Heart left ventricle (tissue), 16 donors: ENCODE measurements at regions not wholly inside any gene's neighbourhood (a gene's known extent, or its start where the extent isn't known, plus 50 kb on each side); places are given as distances from the start of the nearest gene placed in this dataset.
A peak's percentile ranks its signal among the peaks of the same experiment; 100 is the strongest.

ENCODE experiments used
- ATAC-seq, 4 donors: fragments of 200-7000 bp; cut with Tn5 transposase; one replicate each; pipeline ENCODE4 v1.9.1; 2020 to 2022; ENCODE audit warnings: moderate library complexity in 4 of 4, mild to moderate bottlenecking in 3 of 4, moderate number of reproducible peaks in 1 of 4
- DNase-seq, 5 donors: peaks; one replicate each; pipeline ENCODE4 v3.0.0-alpha.2; 2020
- H3K27ac ChIP-seq, 12 donors: fragments of 200-600 bp; sonication (generic) in 4 of 12; one replicate each; pipeline versions ENCODE4 v1.5.0 to v1.8.0; 2016 to 2022; ENCODE audit warnings: mild to moderate bottlenecking in 2 of 12
- H3K27me3 ChIP-seq, 9 donors: fragments of 200-600 bp; sonication (generic) in 2 of 9; one replicate each; pipeline versions ENCODE4 v1.5.1 to v1.8.0; 2016 to 2022; ENCODE audit warnings: mild to moderate bottlenecking in 3 of 9
- H3K36me3 ChIP-seq, 9 donors: fragments of 200-600 bp; sonication (generic) in 2 of 9; one replicate each; pipeline versions ENCODE4 v1.5.0 to v1.8.0; 2018 to 2022; ENCODE audit warnings: mild to moderate bottlenecking in 2 of 9
- H3K4me1 ChIP-seq, 12 donors: fragments of 200-600 bp; sonication (generic) in 4 of 12; one replicate each; pipeline versions ENCODE4 v1.5.0 to v1.8.0; 2016 to 2022; ENCODE audit warnings: mild to moderate bottlenecking in 3 of 12
- H3K4me3 ChIP-seq, 12 donors: fragments of 200-600 bp; sonication (generic) in 4 of 12; one replicate each; pipeline versions ENCODE4 v1.5.0 to v1.8.0; 2017 to 2022; ENCODE audit warnings: mild to moderate bottlenecking in 9 of 12, moderate library complexity in 4 of 12
- H3K9me3 ChIP-seq, 12 donors: fragments of 200-600 bp; sonication (generic) in 4 of 12; one replicate each; pipeline versions ENCODE4 v1.5.0 to v1.8.0; 2016 to 2022; ENCODE audit warnings: mild to moderate bottlenecking in 1 of 12
- POLR2A ChIP-seq, 2 donors: fragments of 450-650 bp; IDR thresholded peaks; one replicate each; pipeline ENCODE4 v1.6.1; 2017; ENCODE audit warnings: antibody characterized with exemption in 2 of 2, mild to moderate bottlenecking in 2 of 2, moderate library complexity in 2 of 2
- WGBS, 4 donors: extraction: QIAGEN DNeasy Blood & Tissue Kit in 2 of 4; methylation state at CpG; one replicate each; pipeline versions ENCODE4 v1.1.5 to v1.1.7; 2013 to 2018; 5-methylcytosine and 5-hydroxymethylcytosine counted together
- intact Hi-C, 10 donors: fragments of 100-400 bp; cut with DNase I; formaldehyde crosslinking; loops; one replicate each; pipeline versions ENCODE4 v1.11.1 to v1.14.2; 2022
- TF ChIP-seq, protein P1 (sequence below), 12 donors: fragments of 200-600 bp; sonication (generic) in 4 of 12; IDR thresholded peaks; one replicate each; pipeline versions ENCODE4 v1.5.0 to v1.8.0; 2018 to 2022; ENCODE audit warnings: antibody characterized with exemption in 12 of 12, mild to moderate bottlenecking in 5 of 12
- donor health status: ischemic (EF 13 %, LVEDD 7.1; RV severe dilation, severe dysfunction).
- donor health status: healthy with polysubstance abuse.
- donor health status: DM: no; HTN: yes; CAD: no.
- donor health status: DM: no; HTN: no; CAD: no.
- donor health status: ischemic (EF 25% LVEDD 6.9; RV normal size, moderate dysfunction).
- donor health status: ischemic (EF 25% LVEDD 5.7; RV mildly dilated, moderate dysfunction).
- donor health status: healthy.
- donor health status: DM: yes; HTN: yes; CAD: no.
- donor health status: ischemic (EF 35%, LVEDD 5.7; RV mildly dilated, moderate dysfunction).
- donor health status: nonischemic (EF 11% LVEDD 7.7; RV severe dilation, severe dysfunction).
- donor health status: DM: yes; HTN: yes; CAD: no.
- donor health status: PGD.
- donor health status: ischemic (EF 29% LVEDD 5.4; RV normal size, mild dysfunction).
- donor health status: nonischemic (EF 23%, LVEDD 6.1; RV moderate dilation, normal function).

GRCh38 chr13:75946536-75947284 lies 310.6 kb downstream of the LMO7 start:
- TF ChIP-seq, protein P1, sequence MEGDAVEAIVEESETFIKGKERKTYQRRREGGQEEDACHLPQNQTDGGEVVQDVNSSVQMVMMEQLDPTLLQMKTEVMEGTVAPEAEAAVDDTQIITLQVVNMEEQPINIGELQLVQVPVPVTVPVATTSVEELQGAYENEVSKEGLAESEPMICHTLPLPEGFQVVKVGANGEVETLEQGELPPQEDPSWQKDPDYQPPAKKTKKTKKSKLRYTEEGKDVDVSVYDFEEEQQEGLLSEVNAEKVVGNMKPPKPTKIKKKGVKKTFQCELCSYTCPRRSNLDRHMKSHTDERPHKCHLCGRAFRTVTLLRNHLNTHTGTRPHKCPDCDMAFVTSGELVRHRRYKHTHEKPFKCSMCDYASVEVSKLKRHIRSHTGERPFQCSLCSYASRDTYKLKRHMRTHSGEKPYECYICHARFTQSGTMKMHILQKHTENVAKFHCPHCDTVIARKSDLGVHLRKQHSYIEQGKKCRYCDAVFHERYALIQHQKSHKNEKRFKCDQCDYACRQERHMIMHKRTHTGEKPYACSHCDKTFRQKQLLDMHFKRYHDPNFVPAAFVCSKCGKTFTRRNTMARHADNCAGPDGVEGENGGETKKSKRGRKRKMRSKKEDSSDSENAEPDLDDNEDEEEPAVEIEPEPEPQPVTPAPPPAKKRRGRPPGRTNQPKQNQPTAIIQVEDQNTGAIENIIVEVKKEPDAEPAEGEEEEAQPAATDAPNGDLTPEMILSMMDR (IDR thresholded peaks at IDR 0.05) = no peak
- TF ChIP-seq POLR2A (IDR thresholded peaks at IDR 0.05) = no peak
- peak in 3 of 4 donors; percentile 38 to 82 (median 39) for ATAC-seq
- WGBS, 4 donors = 60 to 78% (median 67%) methylated on average over 4 of the region's 4 CpGs

GRCh38 chr13:75945841-75946482 lies 309.8 kb downstream of the LMO7 start:
- intact Hi-C loops = no loop called here
- no peak overlapping the region for H3K27ac ChIP-seq
- peaks cover 0 to 8% (median 0%) of the 10 kb centered on the region in 12 donors for H3K4me1 ChIP-seq
- H3K4me3 ChIP-seq = no peak overlapping the region
- no peaks in the 10 kb centered on the region for H3K9me3 ChIP-seq
- no peaks in the 10 kb centered on the region for H3K27me3 ChIP-seq
- 82 to 90% (median 84%) methylated on average over 3 of the region's 3 CpGs for WGBS, 4 donors
- DNase-seq (no peak), ATAC-seq (no peak)
- TF ChIP-seq POLR2A (IDR thresholded peaks at IDR 0.05) = no peak
- TF ChIP-seq, protein P1 (IDR thresholded peaks at IDR 0.05) = no peak
- no peaks in the 10 kb centered on the region for H3K36me3 ChIP-seq

More at GRCh38 chr13:75946536-75947284, 310.6 kb downstream of the LMO7 start:
- Histone ChIP-seq H3K4me3 (no peak overlapping the region), H3K4me1 (peaks cover 0 to 8% (median 0%) of the 10 kb centered on the region in 12 donors), H3K9me3 (no peaks in the 10 kb centered on the region), H3K27me3 (no peaks in the 10 kb centered on the region), H3K36me3 (no peaks in the 10 kb centered on the region), H3K27ac (peak overlapping the region in 1 of 12 donors; percentile 0)
- DNase-seq = no peak
- intact Hi-C loops = no loop called here

GRCh38 chr13:75938811-75939560 lies 302.9 kb downstream of the LMO7 start:
- no peak for ATAC-seq
- Histone ChIP-seq H3K27me3 (no peaks in the 10 kb centered on the region), H3K9me3 (peaks cover 0 to 4% (median 0%) of the 10 kb centered on the region in 12 donors), H3K4me3 (no peak overlapping the region), H3K4me1 (peaks cover 0 to 9% (median 0%) of the 10 kb centered on the region in 12 donors), H3K27ac (no peak overlapping the region), H3K36me3 (no peaks in the 10 kb centered on the region)
- TF ChIP-seq, protein P1 (IDR thresholded peaks at IDR 0.05) = no peak
- no peak for TF ChIP-seq POLR2A (IDR thresholded peaks at IDR 0.05)
- DNase-seq = no peak
- intact Hi-C loops = no loop called here
- WGBS, 4 donors = 45 to 69% (median 62%) methylated on average over 2 of the region's 2 CpGs

DNA sequence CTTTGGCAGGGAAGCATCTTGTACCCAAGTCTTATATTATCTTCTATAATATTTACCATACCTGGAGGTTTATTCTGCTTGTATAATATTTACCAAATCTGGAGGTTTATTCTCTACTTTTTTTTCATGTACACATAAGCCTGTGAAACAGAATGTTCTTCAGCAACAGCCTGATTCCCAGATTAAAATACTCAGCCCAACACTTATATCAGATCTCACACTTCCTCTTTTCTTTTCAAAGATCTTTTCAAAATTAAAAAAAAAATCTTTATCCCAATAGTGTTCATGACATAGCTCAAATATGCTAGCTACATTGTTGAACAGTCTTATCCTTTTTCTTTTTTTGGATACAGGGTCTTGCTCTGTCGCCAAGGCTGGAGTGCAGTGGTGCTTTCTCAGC lies 300.7 kb downstream of the LMO7 start:
- Histone ChIP-seq H3K36me3 (no peaks in the 10 kb centered on the region), H3K27ac (no peak overlapping the region), H3K4me3 (no peak overlapping the region), H3K27me3 (no peaks in the 10 kb centered on the region), H3K9me3 (peaks cover 0 to 4% (median 0%) of the 10 kb centered on the region in 12 donors), H3K4me1 (peaks cover 0 to 9% (median 0%) of the 10 kb centered on the region in 12 donors)
- DNase-seq = no peak
- 64 to 82% (median 77%) methylated on average over 1 of the region's 1 CpG for WGBS, 4 donors
- intact Hi-C loops = no loop called here
- no peak for TF ChIP-seq POLR2A (IDR thresholded peaks at IDR 0.05)
- TF ChIP-seq, protein P1 (IDR thresholded peaks at IDR 0.05) = no peak
- ATAC-seq = no peak
